Tibial artery (tissue), 4 donors: ENCODE measurements at regions not wholly inside any gene's neighbourhood (a gene's known extent, or its start where the extent isn't known, plus 50 kb on each side); places are given as distances from the start of the nearest gene placed in this dataset.

ENCODE experiments used
- DNase-seq, 2 donors: peaks; one replicate each; pipeline ENCODE4 v3.0.0-alpha.2; 2019
- H3K27ac ChIP-seq, 2 donors: fragments of 200-600 bp; sonication (generic) in 1 of 2; 1 replicate in 1 of 2; 2 replicates in 1 of 2; pipeline ENCODE4 v1.5.1; 2018 to 2019; ENCODE audit warnings: mild to moderate bottlenecking in 1 of 2
- H3K27me3 ChIP-seq, 2 donors: fragments of 200-600 bp; sonication (generic) in 1 of 2; one replicate each; pipeline versions ENCODE4 v1.5.1 to v1.6.0; 2016 to 2019
- H3K36me3 ChIP-seq, 3 donors: fragments of 200-600 bp; sonication (generic) in 2 of 3; one replicate each; pipeline ENCODE4 v1.5.1; 2016 to 2019; ENCODE audit warnings: mild to moderate bottlenecking in 2 of 3
- H3K4me1 ChIP-seq, 4 donors: fragments of 200-600 bp; sonication (generic) in 2 of 4; 1 replicate in 3 of 4; 2 replicates in 1 of 4; pipeline ENCODE4 v1.5.1; 2016 to 2019
- H3K4me3 ChIP-seq, 2 donors: fragments of 200-600 bp; sonication (generic) in 1 of 2; 1 replicate in 1 of 2; 2 replicates in 1 of 2; pipeline ENCODE4 v1.5.1; 2018 to 2019; ENCODE audit warnings: mild to moderate bottlenecking in 2 of 2
- H3K9me3 ChIP-seq, 3 donors: fragments of 200-600 bp; sonication (generic) in 1 of 3; one replicate each; pipeline ENCODE4 v1.5.1; 2016 to 2019
- intact Hi-C: fragments of 100-400 bp; cut with DNase I; formaldehyde crosslinking; loops from one replicate; pipeline ENCODE4 v1.15.0; 2023; ENCODE audit warnings: low total_unique reads
- TF ChIP-seq, protein P1 (sequence below), 2 experiments: fragments of 200-600 bp in 1 of 2; fragments of 450-650 bp in 1 of 2; IDR thresholded peaks; one replicate each; pipeline ENCODE4 v1.5.1; 2017 to 2019; ENCODE audit warnings: antibody characterized with exemption in 2 of 2, mild to moderate bottlenecking in 1 of 2, moderate library complexity in 1 of 2

DNA sequence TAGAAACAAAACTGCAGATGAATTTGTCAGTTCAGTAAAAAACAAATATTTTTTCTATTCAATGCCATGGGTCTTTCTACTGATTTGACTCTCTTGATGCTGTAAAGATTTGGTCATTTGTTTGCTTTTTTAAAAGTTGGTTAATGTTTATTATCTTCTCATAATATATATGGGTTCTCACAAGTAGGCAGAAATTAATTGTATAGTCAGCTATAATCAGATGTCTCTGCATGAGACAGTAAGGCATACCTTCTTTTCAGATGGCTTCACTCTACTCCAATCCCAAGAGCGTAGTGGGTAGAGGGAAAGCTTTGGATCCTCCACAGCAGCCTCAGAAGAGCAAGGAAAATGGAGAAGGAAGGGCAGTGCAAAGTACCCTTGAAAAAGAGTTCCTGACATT, 1202.9 kb upstream of the CELF4 start:
- H3K4me1 ChIP-seq = no peaks in the 10 kb centered on the region
- no peak overlapping the region for H3K27ac ChIP-seq
- no peak overlapping the region for H3K4me3 ChIP-seq
- intact Hi-C loops = no loop called here
- H3K36me3 ChIP-seq = no peaks in the 10 kb centered on the region
- no peaks in the 10 kb centered on the region for H3K27me3 ChIP-seq
- TF ChIP-seq, protein P1, sequence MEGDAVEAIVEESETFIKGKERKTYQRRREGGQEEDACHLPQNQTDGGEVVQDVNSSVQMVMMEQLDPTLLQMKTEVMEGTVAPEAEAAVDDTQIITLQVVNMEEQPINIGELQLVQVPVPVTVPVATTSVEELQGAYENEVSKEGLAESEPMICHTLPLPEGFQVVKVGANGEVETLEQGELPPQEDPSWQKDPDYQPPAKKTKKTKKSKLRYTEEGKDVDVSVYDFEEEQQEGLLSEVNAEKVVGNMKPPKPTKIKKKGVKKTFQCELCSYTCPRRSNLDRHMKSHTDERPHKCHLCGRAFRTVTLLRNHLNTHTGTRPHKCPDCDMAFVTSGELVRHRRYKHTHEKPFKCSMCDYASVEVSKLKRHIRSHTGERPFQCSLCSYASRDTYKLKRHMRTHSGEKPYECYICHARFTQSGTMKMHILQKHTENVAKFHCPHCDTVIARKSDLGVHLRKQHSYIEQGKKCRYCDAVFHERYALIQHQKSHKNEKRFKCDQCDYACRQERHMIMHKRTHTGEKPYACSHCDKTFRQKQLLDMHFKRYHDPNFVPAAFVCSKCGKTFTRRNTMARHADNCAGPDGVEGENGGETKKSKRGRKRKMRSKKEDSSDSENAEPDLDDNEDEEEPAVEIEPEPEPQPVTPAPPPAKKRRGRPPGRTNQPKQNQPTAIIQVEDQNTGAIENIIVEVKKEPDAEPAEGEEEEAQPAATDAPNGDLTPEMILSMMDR (IDR thresholded peaks at IDR 0.05) = no peak
- no peak for DNase-seq
- H3K9me3 ChIP-seq = peaks cover 0 to 4% (median 0%) of the 10 kb centered on the region in 3 donors

GRCh38 chr18:38759457-38759856, 1193.9 kb upstream of the CELF4 start:
- no peaks in the 10 kb centered on the region for H3K9me3 ChIP-seq
- H3K27ac ChIP-seq = no peak overlapping the region
- TF ChIP-seq, protein P1 (IDR thresholded peaks at IDR 0.05) = no peak
- no peaks in the 10 kb centered on the region for H3K27me3 ChIP-seq
- H3K4me1 ChIP-seq = no peaks in the 10 kb centered on the region
- no peak overlapping the region for H3K4me3 ChIP-seq
- no peaks in the 10 kb centered on the region for H3K36me3 ChIP-seq
- DNase-seq = no peak
- intact Hi-C loops = no loop called here

- H3K9me3 ChIP-seq = no peaks in the 10 kb centered on the region
- H3K4me3 ChIP-seq = no peak overlapping the region
- intact Hi-C loops = no loop called here
- H3K4me1 ChIP-seq = no peaks in the 10 kb centered on the region
- no peak overlapping the region for H3K27ac ChIP-seq
- H3K36me3 ChIP-seq = no peaks in the 10 kb centered on the region
- DNase-seq = no peak
- H3K27me3 ChIP-seq = no peaks in the 10 kb centered on the region
- TF ChIP-seq, protein P1 (IDR thresholded peaks at IDR 0.05) = no peak
These were observed 1190.8 kb upstream of the CELF4 start for GRCh38 chr18:38756436-38756835.

- no peak overlapping the region for H3K4me3 ChIP-seq
- intact Hi-C loops = no loop called here
- no peak for DNase-seq
- no peaks in the 10 kb centered on the region for H3K4me1 ChIP-seq
- no peaks in the 10 kb centered on the region for H3K36me3 ChIP-seq
- no peak overlapping the region for H3K27ac ChIP-seq
- no peaks in the 10 kb centered on the region for H3K27me3 ChIP-seq
- H3K9me3 ChIP-seq = no peaks in the 10 kb centered on the region
- TF ChIP-seq, protein P1 (IDR thresholded peaks at IDR 0.05) = no peak
These were observed 1186.8 kb upstream of the CELF4 start for GRCh38 chr18:38752430-38752829.

GRCh38 chr18:38751898-38752297, 1186.3 kb upstream of the CELF4 start:
- H3K9me3 ChIP-seq = no peaks in the 10 kb centered on the region

More at GRCh38 chr18:38751898-38752297, 1186.3 kb upstream of the CELF4 start:
- H3K36me3 ChIP-seq = no peaks in the 10 kb centered on the region
- intact Hi-C loops = no loop called here
- H3K27ac ChIP-seq = no peak overlapping the region
- no peaks in the 10 kb centered on the region for H3K27me3 ChIP-seq
- H3K4me1 ChIP-seq = no peaks in the 10 kb centered on the region
- TF ChIP-seq, protein P1 (IDR thresholded peaks at IDR 0.05) = no peak
- no peak overlapping the region for H3K4me3 ChIP-seq
- no peak for DNase-seq
